ENCODE measurements at regions not wholly inside any gene's neighbourhood (a gene's known extent, or its start where the extent isn't known, plus 50 kb on each side); places are given as distances from the start of the nearest gene placed in this dataset.
A peak's percentile ranks its signal among the peaks of the same experiment; 100 is the strongest.
"Not testable (repeated sequence)": the region's sequence is repeated elsewhere in the genome, so short reads cannot be mapped to it uniquely, and the experiment has no call there.

GRCh38 chr4:52510939-52511565, 148.0 kb downstream of the USP46 start:
- Histone ChIP-seq H3K4me1 (ENCODE audit: control insufficient read depth, insufficient read depth, low read depth, low read length) (peaks cover 2% of the 10 kb centered on the region), H3K27me3 (ENCODE audit: control insufficient read depth in 1 of 2, insufficient read depth in 1 of 2, low read length in 2 of 2) (peaks cover 0 to 13% of the 10 kb centered on the region in 2 experiments), H4K8ac (ENCODE audit: low read length) (no peak overlapping the region), H3K27ac (ENCODE audit: low read length, poor library complexity, severe bottlenecking) (no peak overlapping the region), H2BK120ac (ENCODE audit: low read depth, low read length) (no peak overlapping the region), H2BK5ac (ENCODE audit: low read depth, low read length, poor library complexity, severe bottlenecking) (no peak overlapping the region), H2BK12ac (ENCODE audit: low read length in 2 of 2) (no peak overlapping the region), H3K4me2 (ENCODE audit: low read length, poor library complexity, severe bottlenecking) (no peak overlapping the region), H3K9ac (ENCODE audit: low read length) (no peak overlapping the region), H2AK5ac (ENCODE audit: low read length, severe bottlenecking) (no peak overlapping the region), H3K79me1 (replicated peaks; ENCODE audit: low read length, poor library complexity, severe bottlenecking) (no peaks in the 10 kb centered on the region), H3K9me3 (ENCODE audit: control insufficient read depth, low read length) (no peaks in the 10 kb centered on the region), H3K14ac (ENCODE audit: low read length in 2 of 2) (no peak overlapping the region), H4K91ac (ENCODE audit: low read length) (no peak overlapping the region), H3K4me3 (ENCODE audit: insufficient read depth in 1 of 2, low read depth in 1 of 2, low read length in 2 of 2) (no peak overlapping the region), H3K23ac (ENCODE audit: low read length in 2 of 2) (no peak overlapping the region), H3K18ac (ENCODE audit: low read depth in 1 of 2, low read length in 2 of 2) (no peak overlapping the region), H3K4ac (ENCODE audit: low read depth in 1 of 2, low read length in 2 of 2) (no peak overlapping the region), H2BK15ac (ENCODE audit: low read depth, poor library complexity, severe bottlenecking) (no peak overlapping the region), H3K36me3 (ENCODE audit: control insufficient read depth in 1 of 2, insufficient read depth in 2 of 2, low read depth in 1 of 2, low read length in 2 of 2) (no peaks in the 10 kb centered on the region), H2AFZ (ENCODE audit: low read depth, low read length) (no peak overlapping the region)
- DNase-seq: peak; percentile 78
- WGBS: 82% methylated on average over 2 of the region's 3 CpGs

- Histone ChIP-seq H3K4me3 (ENCODE audit: insufficient read depth in 1 of 2, low read depth in 1 of 2, low read length in 2 of 2) (no peak overlapping the region), H4K91ac (ENCODE audit: low read length) (no peak overlapping the region), H2BK15ac (ENCODE audit: low read depth, poor library complexity, severe bottlenecking) (no peak overlapping the region), H3K27ac (ENCODE audit: low read length, poor library complexity, severe bottlenecking) (no peak overlapping the region), H3K36me3 (ENCODE audit: control insufficient read depth in 1 of 2, insufficient read depth in 2 of 2, low read depth in 1 of 2, low read length in 2 of 2) (no peaks in the 10 kb centered on the region), H2AK5ac (ENCODE audit: low read length, severe bottlenecking) (no peak overlapping the region), H3K23ac (ENCODE audit: low read length in 2 of 2) (no peak overlapping the region), H2BK12ac (ENCODE audit: low read length in 2 of 2) (no peak overlapping the region), H3K79me1 (replicated peaks; ENCODE audit: low read length, poor library complexity, severe bottlenecking) (no peaks in the 10 kb centered on the region), H3K9ac (ENCODE audit: low read length) (no peak overlapping the region), H3K9me3 (ENCODE audit: control insufficient read depth, low read length) (no peaks in the 10 kb centered on the region), H4K8ac (ENCODE audit: low read length) (no peak overlapping the region), H2AFZ (ENCODE audit: low read depth, low read length) (no peak overlapping the region), H3K4ac (ENCODE audit: low read depth in 1 of 2, low read length in 2 of 2) (no peak overlapping the region), H3K27me3 (ENCODE audit: control insufficient read depth in 1 of 2, insufficient read depth in 1 of 2, low read length in 2 of 2) (peaks cover 0 to 9% of the 10 kb centered on the region in 2 experiments), H2BK120ac (ENCODE audit: low read depth, low read length) (no peak overlapping the region), H3K4me2 (ENCODE audit: low read length, poor library complexity, severe bottlenecking) (no peak overlapping the region), H3K18ac (ENCODE audit: low read depth in 1 of 2, low read length in 2 of 2) (no peak overlapping the region), H3K4me1 (ENCODE audit: control insufficient read depth, insufficient read depth, low read depth, low read length) (peaks cover 2% of the 10 kb centered on the region), H3K14ac (ENCODE audit: low read length in 2 of 2) (no peak overlapping the region), H2BK5ac (ENCODE audit: low read depth, low read length, poor library complexity, severe bottlenecking) (no peak overlapping the region)
- DNase-seq: no peak
- 88% methylated on average over 2 of the region's 2 CpGs for WGBS
These were observed 147.3 kb downstream of the USP46 start for GRCh38 chr4:52511825-52512224.

- Histone ChIP-seq H3K27me3 (ENCODE audit: control insufficient read depth in 1 of 2, insufficient read depth in 1 of 2, low read length in 2 of 2) (peaks cover 0 to 5% of the 10 kb centered on the region in 2 experiments), H2BK15ac (ENCODE audit: low read depth, poor library complexity, severe bottlenecking) (no peak overlapping the region), H3K18ac (ENCODE audit: low read depth in 1 of 2, low read length in 2 of 2) (no peak overlapping the region), H3K4ac (ENCODE audit: low read depth in 1 of 2, low read length in 2 of 2) (no peak overlapping the region), H3K4me3 (ENCODE audit: insufficient read depth in 1 of 2, low read depth in 1 of 2, low read length in 2 of 2) (no peak overlapping the region), H2AK5ac (ENCODE audit: low read length, severe bottlenecking) (no peak overlapping the region), H2BK5ac (ENCODE audit: low read depth, low read length, poor library complexity, severe bottlenecking) (no peak overlapping the region), H3K9ac (ENCODE audit: low read length) (no peak overlapping the region), H3K4me1 (ENCODE audit: control insufficient read depth, insufficient read depth, low read depth, low read length) (no peaks in the 10 kb centered on the region), H3K36me3 (ENCODE audit: control insufficient read depth in 1 of 2, insufficient read depth in 2 of 2, low read depth in 1 of 2, low read length in 2 of 2) (no peaks in the 10 kb centered on the region), H3K27ac (ENCODE audit: low read length, poor library complexity, severe bottlenecking) (no peak overlapping the region), H4K8ac (ENCODE audit: low read length) (no peak overlapping the region), H3K14ac (ENCODE audit: low read length in 2 of 2) (no peak overlapping the region), H3K79me1 (replicated peaks; ENCODE audit: low read length, poor library complexity, severe bottlenecking) (no peaks in the 10 kb centered on the region), H3K23ac (ENCODE audit: low read length in 2 of 2) (no peak overlapping the region), H3K4me2 (ENCODE audit: low read length, poor library complexity, severe bottlenecking) (no peak overlapping the region), H4K91ac (ENCODE audit: low read length) (no peak overlapping the region), H2AFZ (ENCODE audit: low read depth, low read length) (no peak overlapping the region), H3K9me3 (ENCODE audit: control insufficient read depth, low read length) (no peaks in the 10 kb centered on the region), H2BK120ac (ENCODE audit: low read depth, low read length) (no peak overlapping the region), H2BK12ac (ENCODE audit: low read length in 2 of 2) (no peak overlapping the region)
- DNase-seq: no peak
- WGBS: 61% methylated on average over 2 of the region's 2 CpGs
These were observed 146.8 kb downstream of the USP46 start for GRCh38 chr4:52512291-52512690.

GRCh38 chr4:52522093-52522492, 137.0 kb downstream of the USP46 start:
- not testable (repeated sequence) for H3K23ac ChIP-seq (ENCODE audit: low read length in 2 of 2); H3K14ac ChIP-seq (ENCODE audit: low read length in 2 of 2); H3K36me3 ChIP-seq (ENCODE audit: control insufficient read depth in 1 of 2, insufficient read depth in 2 of 2, low read depth in 1 of 2, low read length in 2 of 2); H3K18ac ChIP-seq (ENCODE audit: low read depth in 1 of 2, low read length in 2 of 2); H3K79me1 ChIP-seq (replicated peaks; ENCODE audit: low read length, poor library complexity, severe bottlenecking); H3K9me3 ChIP-seq (ENCODE audit: control insufficient read depth, low read length); H4K91ac ChIP-seq (ENCODE audit: low read length); H3K9ac ChIP-seq (ENCODE audit: low read length); H3K4me2 ChIP-seq (ENCODE audit: low read length, poor library complexity, severe bottlenecking); H2AFZ ChIP-seq (ENCODE audit: low read depth, low read length); H2BK12ac ChIP-seq (ENCODE audit: low read length in 2 of 2); H2BK120ac ChIP-seq (ENCODE audit: low read depth, low read length); H3K4ac ChIP-seq (ENCODE audit: low read depth in 1 of 2, low read length in 2 of 2); H3K4me3 ChIP-seq (ENCODE audit: insufficient read depth in 1 of 2, low read depth in 1 of 2, low read length in 2 of 2); H2BK15ac ChIP-seq (ENCODE audit: low read depth, poor library complexity, severe bottlenecking); H4K8ac ChIP-seq (ENCODE audit: low read length); H2AK5ac ChIP-seq (ENCODE audit: low read length, severe bottlenecking); DNase-seq; H2BK5ac ChIP-seq (ENCODE audit: low read depth, low read length, poor library complexity, severe bottlenecking); H3K4me1 ChIP-seq (ENCODE audit: control insufficient read depth, insufficient read depth, low read depth, low read length); H3K27ac ChIP-seq (ENCODE audit: low read length, poor library complexity, severe bottlenecking)
- peaks cover 0 to 18% of the 10 kb centered on the region in 2 experiments for H3K27me3 ChIP-seq (ENCODE audit: control insufficient read depth in 1 of 2, insufficient read depth in 1 of 2, low read length in 2 of 2)
- 85% methylated on average over 6 of the region's 6 CpGs for WGBS

All from mesenchymal stem cell (in vitro differentiated cells and primary cell).